H1 (cell line): ENCODE measurements at regions not wholly inside any gene's neighbourhood (a gene's known extent, or its start where the extent isn't known, plus 50 kb on each side); places are given as distances from the start of the nearest gene placed in this dataset.

Experiments used
- CTCF ChIA-PET: fragments of 300-600 bp; sonication (Branson Sonifier 250); formaldehyde crosslinking; loops from one replicate; lab custom pipeline; 2021; ENCODE audit not compliant: partially characterized antibody; lab: Charles Lee
- POLR2A ChIA-PET: fragments of 300-600 bp; sonication (Branson Sonifier 250); formaldehyde crosslinking; loops from one replicate; lab custom pipeline; 2021; ENCODE audit warnings: inconsistent platforms; ENCODE audit not compliant: partially characterized antibody; lab: Charles Lee
- DNase-seq, 2 experiments: peaks; one replicate each; pipeline versions ENCODE4 v3.0.0 to v3.0.0-alpha.2; 2010 to 2022; ENCODE audit warnings: low spot score in 2 of 2, low read depth in 1 of 2, mixed read lengths in 1 of 2
- FAIRE-seq: peaks from 2 replicates; lab custom pipeline; 2011; peaks lifted over from hg19 to GRCh38; lab: Jason Lieb, UNC
- H2AFZ ChIP-seq: 2 replicates; pipeline ENCODE4 v1.8.1; 2012; ENCODE audit warnings: low read length, inconsistent platforms
- H2AK5ac ChIP-seq: 2 replicates; pipeline ENCODE4 v1.6.1; 2013; ENCODE audit warnings: low read depth, low read length
- H2BK120ac ChIP-seq: replicated peaks from 2 replicates; pipeline ENCODE3; 2013; ENCODE audit warnings: low read depth, low read length, inconsistent platforms
- H2BK12ac ChIP-seq: 2 replicates; pipeline ENCODE4 v1.6.1; 2013; ENCODE audit warnings: low read depth, low read length
- H2BK15ac ChIP-seq: 2 replicates; pipeline ENCODE4 v1.6.1; 2013; ENCODE audit warnings: low read length
- H2BK20ac ChIP-seq: 2 replicates; pipeline ENCODE4 v1.6.1; 2013; ENCODE audit warnings: low read length
- H2BK5ac ChIP-seq: 2 replicates; pipeline ENCODE4 v1.6.1; 2013; ENCODE audit warnings: low read depth, low read length
- H3K14ac ChIP-seq: 2 replicates; pipeline ENCODE4 v1.6.1; 2013; ENCODE audit warnings: inconsistent platforms; ENCODE audit not compliant: insufficient read length
- H3K18ac ChIP-seq: 2 replicates; pipeline ENCODE4 v1.6.1; 2013; ENCODE audit warnings: low read length; ENCODE audit errors: extremely low read depth
- H3K23ac ChIP-seq: 2 replicates; pipeline ENCODE4 v1.6.1; 2013; ENCODE audit warnings: inconsistent platforms; ENCODE audit not compliant: insufficient read length
- H3K23me2 ChIP-seq: 2 replicates; pipeline ENCODE4 v1.6.1; 2013; ENCODE audit warnings: low read depth, low read length
- H3K27ac ChIP-seq: 2 replicates; pipeline ENCODE4 v1.6.1; 2011; ENCODE audit warnings: low read depth, low read length, inconsistent platforms
- H3K27me3 ChIP-seq, 4 experiments: replicated peaks in 1 of 4; 1 replicate in 1 of 4; 2 replicates in 3 of 4; pipeline versions ENCODE4 v1.6.1 to v1.8.1; 2011 to 2013; ENCODE audit warnings: low read length in 3 of 4, mild to moderate bottlenecking in 3 of 4, inconsistent platforms in 2 of 4, mixed read lengths in 2 of 4, moderate library complexity in 1 of 4; ENCODE audit not compliant: control insufficient read depth in 3 of 4, insufficient read depth in 3 of 4; ENCODE audit errors: extremely low read depth in 1 of 4
- H3K36me3 ChIP-seq, 4 experiments: 2 replicates each; pipeline versions ENCODE4 v1.6.1 to v1.8.1; 2011 to 2013; ENCODE audit warnings: mild to moderate bottlenecking in 4 of 4, low read length in 3 of 4, moderate library complexity in 2 of 4, control low read depth in 1 of 4, inconsistent platforms in 1 of 4; ENCODE audit not compliant: insufficient read depth in 4 of 4, control insufficient read depth in 2 of 4
- H3K4ac ChIP-seq: replicated peaks from 2 replicates; pipeline ENCODE3; 2013; ENCODE audit warnings: low read length, low read depth, mixed read lengths, inconsistent platforms; ENCODE audit not compliant: insufficient read length
- H3K4me1 ChIP-seq, 4 experiments: replicated peaks in 1 of 4; 1 replicate in 1 of 4; 2 replicates in 3 of 4; pipeline versions ENCODE4 v1.6.1 to v1.8.1; 2011 to 2013; ENCODE audit warnings: low read length in 3 of 4, inconsistent platforms in 2 of 4, mixed read lengths in 1 of 4; ENCODE audit not compliant: insufficient read depth in 4 of 4, control insufficient read depth in 3 of 4
- H3K4me2 ChIP-seq, 2 experiments: 2 replicates each; pipeline versions ENCODE4 v1.6.1 to v1.8.1; 2011 to 2013; ENCODE audit warnings: low read depth in 2 of 2, low read length in 2 of 2, control low read depth in 1 of 2, inconsistent platforms in 1 of 2, mild to moderate bottlenecking in 1 of 2; ENCODE audit not compliant: insufficient read depth in 1 of 2
- H3K4me3 ChIP-seq, 4 experiments: fragments of 200-600, 300-600 bp in 1 of 4; sonication (generic), shearing (Covaris generic), sonication (Bioruptor Twin) in 1 of 4; 2 replicates each; pipeline versions ENCODE4 v1.5.1 to v1.8.1; 2011 to 2016; ENCODE audit warnings: low read length in 4 of 4, low read depth in 3 of 4, control low read depth in 2 of 4, inconsistent platforms in 2 of 4, mild to moderate bottlenecking in 2 of 4, mixed read lengths in 1 of 4, moderate library complexity in 1 of 4; ENCODE audit not compliant: insufficient read depth in 2 of 4; ENCODE audit errors: extremely low read depth in 1 of 4
- H3K56ac ChIP-seq: replicated peaks from 2 replicates; pipeline ENCODE3; 2013; ENCODE audit warnings: low read depth, mild to moderate bottlenecking, mixed read lengths, low read length, inconsistent platforms; ENCODE audit not compliant: insufficient read length
- H3K79me1 ChIP-seq: 2 replicates; pipeline ENCODE4 v1.6.1; 2013; ENCODE audit warnings: low read depth, low read length, control low read depth
- H3K79me2 ChIP-seq, 2 experiments: 2 replicates each; pipeline versions ENCODE4 v1.6.1 to v1.8.1; 2012 to 2013; ENCODE audit warnings: low read length in 2 of 2, mild to moderate bottlenecking in 2 of 2, inconsistent platforms in 1 of 2; ENCODE audit not compliant: insufficient read depth in 2 of 2, control insufficient read depth in 1 of 2
- H3K9ac ChIP-seq, 4 experiments: replicated peaks in 1 of 4; 1 replicate in 1 of 4; 2 replicates in 3 of 4; pipeline versions ENCODE4 v1.6.1 to v1.8.1; 2011 to 2013; ENCODE audit warnings: low read depth in 3 of 4, low read length in 3 of 4, control low read depth in 2 of 4, mild to moderate bottlenecking in 2 of 4, moderate library complexity in 2 of 4, inconsistent platforms in 1 of 4; ENCODE audit errors: extremely low read depth in 1 of 4
- H3K9me3 ChIP-seq, 2 experiments: 2 replicates each; pipeline versions ENCODE4 v1.6.1 to v1.8.1; 2012 to 2013; ENCODE audit warnings: mild to moderate bottlenecking in 2 of 2, moderate library complexity in 2 of 2, control low read depth in 1 of 2, inconsistent platforms in 1 of 2, low read depth in 1 of 2, low read length in 1 of 2, mixed read lengths in 1 of 2; ENCODE audit not compliant: insufficient read depth in 2 of 2
- H4K20me1 ChIP-seq, 2 experiments: replicated peaks in 1 of 2; 2 replicates each; pipeline versions ENCODE3 to v1.8.1; 2011 to 2013; ENCODE audit warnings: inconsistent platforms in 2 of 2, low read length in 2 of 2, mild to moderate bottlenecking in 1 of 2; ENCODE audit not compliant: insufficient read depth in 2 of 2, control insufficient read depth in 1 of 2
- H4K5ac ChIP-seq: 2 replicates; pipeline ENCODE4 v1.6.1; 2013; ENCODE audit warnings: low read length, low read depth, mixed read lengths, inconsistent platforms; ENCODE audit not compliant: insufficient read length
- H4K8ac ChIP-seq: 2 replicates; pipeline ENCODE4 v1.8.0; 2013; ENCODE audit warnings: mild to moderate bottlenecking, moderate library complexity, low read length, inconsistent platforms; ENCODE audit not compliant: insufficient read depth; ENCODE audit errors: extremely low read depth
- H4K91ac ChIP-seq: replicated peaks from 2 replicates; pipeline ENCODE3; 2013; ENCODE audit warnings: low read length, mixed read lengths, inconsistent platforms; ENCODE audit not compliant: insufficient read length
- CHD1 ChIP-seq: IDR thresholded peaks from 2 replicates; pipeline ENCODE4 v1.6.1; 2012; ENCODE audit warnings: low read depth, low read length, improper control_type of control experiment
- EGR1 ChIP-seq: IDR thresholded peaks from 2 replicates; pipeline ENCODE4 v1.6.1; 2011; ENCODE audit warnings: low read depth, low read length, borderline replicate concordance
- EP300 ChIP-seq, 2 experiments: IDR thresholded peaks; 1 replicate in 1 of 2; 2 replicates in 1 of 2; pipeline ENCODE4 v1.6.1; 2011 to 2012; ENCODE audit warnings: low read depth in 2 of 2, low read length in 2 of 2, mild to moderate bottlenecking in 2 of 2, borderline replicate concordance in 1 of 2, inconsistent platforms in 1 of 2, moderate library complexity in 1 of 2
- HDAC2 ChIP-seq, 2 experiments: fragments of 300-600 bp in 1 of 2; sonication (generic) in 1 of 2; IDR thresholded peaks; 2 replicates each; pipeline ENCODE4 v1.6.1; 2011 to 2012; ENCODE audit warnings: low read depth in 2 of 2, low read length in 2 of 2, mild to moderate bottlenecking in 2 of 2, moderate library complexity in 2 of 2, borderline replicate concordance in 1 of 2, inconsistent platforms in 1 of 2
- HDAC6 ChIP-seq: IDR thresholded peaks from one replicate; pipeline ENCODE4 v1.7.1; 2012; ENCODE audit warnings: low read depth, mild to moderate bottlenecking, inconsistent platforms, low read length, moderate library complexity
- NANOG ChIP-seq: IDR thresholded peaks from 2 replicates; pipeline ENCODE4 v1.6.1; 2011; ENCODE audit warnings: low read length, low read depth, mild to moderate bottlenecking, inconsistent platforms; ENCODE audit not compliant: insufficient read depth, poor library complexity, severe bottlenecking
- RFX5 ChIP-seq: IDR thresholded peaks from 2 replicates; pipeline ENCODE4 v1.6.1; 2011; ENCODE audit warnings: low read depth, low read length, improper control_type of control experiment, borderline replicate concordance
- SIX5 ChIP-seq: IDR thresholded peaks from 2 replicates; pipeline ENCODE4 v1.6.1; 2011; ENCODE audit warnings: mild to moderate bottlenecking, low read depth, low read length
- SP2 ChIP-seq: IDR thresholded peaks from 2 replicates; pipeline ENCODE4 v1.6.1; 2012; ENCODE audit warnings: mild to moderate bottlenecking, low read length, inconsistent platforms
- TAF7 ChIP-seq: optimal IDR thresholded peaks from 2 replicates; pipeline ENCODE3; 2011; ENCODE audit warnings: low read depth, mild to moderate bottlenecking, inconsistent platforms, low read length, moderate library complexity, borderline replicate concordance
- TCF12 ChIP-seq: IDR thresholded peaks from 2 replicates; pipeline ENCODE4 v1.6.1; 2011; ENCODE audit warnings: low read depth, mild to moderate bottlenecking, low read length
- WGBS, 2 experiments: shearing (Covaris generic) in 1 of 2; methylation state at CpG; one replicate each; pipeline versions ENCODE4 v1.1.6 to v1.1.7; 2013 to 2015; ENCODE audit warnings: low lambda C conversion rate in 2 of 2, mixed read lengths in 2 of 2, inconsistent platforms in 1 of 2, low coverage in 1 of 2, missing lambda C conversion rate in 1 of 2; ENCODE audit not compliant: insufficient replicate concordance in 2 of 2, insufficient coverage in 1 of 2, insufficient read length in 1 of 2; ENCODE audit errors: extremely low coverage in 1 of 2, missing lambda C conversion rate in 1 of 2; 5-methylcytosine and 5-hydroxymethylcytosine counted together

DNA sequence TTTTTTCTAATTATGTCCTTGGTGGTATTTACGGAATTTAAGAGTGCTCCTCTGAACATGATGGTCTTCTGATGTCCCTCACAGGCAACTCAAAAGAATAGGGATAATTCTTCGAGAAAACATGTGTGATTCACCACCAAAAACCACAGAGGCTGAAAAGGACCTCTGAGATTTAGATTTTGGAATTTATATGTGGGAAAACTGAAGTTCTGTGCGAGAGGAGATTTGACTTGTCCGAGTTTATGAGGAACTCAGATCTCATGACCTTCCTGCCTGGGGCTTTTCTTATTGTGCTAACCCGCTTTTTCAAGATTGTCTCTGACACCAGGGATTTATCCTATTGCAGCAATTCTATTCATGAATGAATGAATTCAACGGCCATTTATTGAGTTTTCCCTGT, 142.4 kb downstream of the FAM43A start:
- no peaks in the 10 kb centered on the region for H3K36me3 ChIP-seq
- no peak overlapping the region for H4K8ac ChIP-seq
- TF ChIP-seq CHD1 = no peak
- TF ChIP-seq NANOG = no peak
- TF ChIP-seq SIX5 = no peak
- TF ChIP-seq TAF7 = no peak
- TF ChIP-seq HDAC6 = no peak
- no peak for TF ChIP-seq EGR1
- TF ChIP-seq SP2 = no peak
- TF ChIP-seq HDAC2 (IDR thresholded peaks at IDR 0.05; ENCODE audit: borderline replicate concordance in 1 of 2, low read depth in 2 of 2, low read length in 2 of 2) = no peak
- TF ChIP-seq EP300 (IDR thresholded peaks at IDR 0.05; ENCODE audit: borderline replicate concordance in 1 of 2, low read depth in 2 of 2, low read length in 2 of 2) = no peak
- no peak for TF ChIP-seq RFX5
- TF ChIP-seq TCF12 = no peak
- no peak overlapping the region for H2BK20ac ChIP-seq
- H3K9ac ChIP-seq = no peak overlapping the region
- ChIA-PET CTCF (no interaction called here), POLR2A (no interaction called here)
- H3K79me1 ChIP-seq = no peaks in the 10 kb centered on the region
- H2BK12ac ChIP-seq = no peak overlapping the region
- no peak overlapping the region for H3K56ac ChIP-seq
- no peaks in the 10 kb centered on the region for H4K20me1 ChIP-seq
- no peak overlapping the region for H2BK15ac ChIP-seq
- H2BK5ac ChIP-seq = no peak overlapping the region
- H3K27me3 ChIP-seq = no peaks in the 10 kb centered on the region
- H3K4ac ChIP-seq = no peak overlapping the region
- no peak overlapping the region for H2AFZ ChIP-seq
- FAIRE-seq (no peak), DNase-seq (no peak)
- H3K79me2 ChIP-seq = no peaks in the 10 kb centered on the region
- H3K18ac ChIP-seq = no peak overlapping the region
- H4K91ac ChIP-seq = no peak overlapping the region
- H3K23ac ChIP-seq = no peak overlapping the region
- no peaks in the 10 kb centered on the region for H3K4me1 ChIP-seq
- no peak overlapping the region for H2AK5ac ChIP-seq
- H3K4me2 ChIP-seq = no peak overlapping the region
- H3K27ac ChIP-seq = no peak overlapping the region
- 91% methylated on average over 6 of the region's 6 CpGs; no CpG with 5 or more reads in 1 of the 2 experiments for WGBS, 2 experiments
- H3K14ac ChIP-seq = no peak overlapping the region
- H3K9me3 ChIP-seq = no peaks in the 10 kb centered on the region
- no peak overlapping the region for H4K5ac ChIP-seq
- H3K23me2 ChIP-seq = no peaks in the 10 kb centered on the region
- no peak overlapping the region for H2BK120ac ChIP-seq
- no peak overlapping the region for H3K4me3 ChIP-seq
